ENCODE measurements at regions not wholly inside any gene's neighbourhood (a gene's known extent, or its start where the extent isn't known, plus 50 kb on each side); places are given as distances from the start of the nearest gene placed in this dataset.

DNA sequence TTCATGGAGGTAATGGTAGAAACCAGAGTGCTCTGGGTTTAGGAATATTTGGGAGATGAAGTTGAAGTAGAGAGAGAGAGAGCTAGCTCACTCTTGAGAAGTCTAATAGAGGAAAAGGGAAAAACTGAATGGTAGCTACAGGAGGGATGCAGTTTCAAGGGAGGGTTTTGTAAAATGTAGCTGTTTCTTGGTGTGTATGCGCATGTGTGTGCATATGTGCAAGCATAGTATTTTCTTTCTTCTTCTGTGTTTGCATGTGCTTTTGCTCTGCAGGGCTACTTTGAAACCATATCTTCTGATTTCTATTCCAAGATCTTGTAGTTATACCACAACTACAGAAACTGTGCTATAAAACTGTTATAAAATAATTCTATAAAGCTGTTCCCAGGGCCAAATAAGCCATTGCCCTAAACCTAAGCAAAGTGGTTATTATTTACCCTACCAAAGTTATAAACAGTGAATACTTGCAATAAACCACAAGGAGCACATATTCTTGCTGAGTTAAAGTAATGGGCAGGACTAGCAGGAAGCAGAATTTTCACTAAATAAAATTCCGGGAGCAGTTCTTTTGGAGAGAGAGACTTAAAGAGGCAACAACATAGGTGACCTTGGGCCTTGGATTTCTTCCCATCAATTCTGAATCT is 145.3 kb upstream of the ZNF521 start:
- TF ChIP-seq, protein P1, sequence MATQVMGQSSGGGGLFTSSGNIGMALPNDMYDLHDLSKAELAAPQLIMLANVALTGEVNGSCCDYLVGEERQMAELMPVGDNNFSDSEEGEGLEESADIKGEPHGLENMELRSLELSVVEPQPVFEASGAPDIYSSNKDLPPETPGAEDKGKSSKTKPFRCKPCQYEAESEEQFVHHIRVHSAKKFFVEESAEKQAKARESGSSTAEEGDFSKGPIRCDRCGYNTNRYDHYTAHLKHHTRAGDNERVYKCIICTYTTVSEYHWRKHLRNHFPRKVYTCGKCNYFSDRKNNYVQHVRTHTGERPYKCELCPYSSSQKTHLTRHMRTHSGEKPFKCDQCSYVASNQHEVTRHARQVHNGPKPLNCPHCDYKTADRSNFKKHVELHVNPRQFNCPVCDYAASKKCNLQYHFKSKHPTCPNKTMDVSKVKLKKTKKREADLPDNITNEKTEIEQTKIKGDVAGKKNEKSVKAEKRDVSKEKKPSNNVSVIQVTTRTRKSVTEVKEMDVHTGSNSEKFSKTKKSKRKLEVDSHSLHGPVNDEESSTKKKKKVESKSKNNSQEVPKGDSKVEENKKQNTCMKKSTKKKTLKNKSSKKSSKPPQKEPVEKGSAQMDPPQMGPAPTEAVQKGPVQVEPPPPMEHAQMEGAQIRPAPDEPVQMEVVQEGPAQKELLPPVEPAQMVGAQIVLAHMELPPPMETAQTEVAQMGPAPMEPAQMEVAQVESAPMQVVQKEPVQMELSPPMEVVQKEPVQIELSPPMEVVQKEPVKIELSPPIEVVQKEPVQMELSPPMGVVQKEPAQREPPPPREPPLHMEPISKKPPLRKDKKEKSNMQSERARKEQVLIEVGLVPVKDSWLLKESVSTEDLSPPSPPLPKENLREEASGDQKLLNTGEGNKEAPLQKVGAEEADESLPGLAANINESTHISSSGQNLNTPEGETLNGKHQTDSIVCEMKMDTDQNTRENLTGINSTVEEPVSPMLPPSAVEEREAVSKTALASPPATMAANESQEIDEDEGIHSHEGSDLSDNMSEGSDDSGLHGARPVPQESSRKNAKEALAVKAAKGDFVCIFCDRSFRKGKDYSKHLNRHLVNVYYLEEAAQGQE (IDR thresholded peaks at IDR 0.05; ENCODE audit: low read depth): no peak
- TF ChIP-seq CEBPB (IDR thresholded peaks at IDR 0.05) (no peak), YY1 (IDR thresholded peaks at IDR 0.05; ENCODE audit: low read depth) (no peak), TAF1 (IDR thresholded peaks at IDR 0.05; ENCODE audit: low read depth) (no peak), EGR1 (IDR thresholded peaks at IDR 0.05) (no peak), TCF12 (IDR thresholded peaks at IDR 0.05; ENCODE audit: low read depth) (no peak), TEAD4 (IDR thresholded peaks at IDR 0.05) (no peak), EP300 (IDR thresholded peaks at IDR 0.05; ENCODE audit: borderline replicate concordance) (no peak), NFIC (IDR thresholded peaks at IDR 0.05) (no peak), ZBTB7A (IDR thresholded peaks at IDR 0.05; ENCODE audit: low read depth) (no peak), FOXM1 (IDR thresholded peaks at IDR 0.05; ENCODE audit: borderline replicate concordance, low read depth) (no peak), RAD21 (IDR thresholded peaks at IDR 0.05; ENCODE audit: low read depth) (no peak), CREB1 (IDR thresholded peaks at IDR 0.05; ENCODE audit: low read depth) (no peak)
- TF ChIP-seq, protein P2, sequence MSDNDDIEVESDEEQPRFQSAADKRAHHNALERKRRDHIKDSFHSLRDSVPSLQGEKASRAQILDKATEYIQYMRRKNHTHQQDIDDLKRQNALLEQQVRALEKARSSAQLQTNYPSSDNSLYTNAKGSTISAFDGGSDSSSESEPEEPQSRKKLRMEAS (IDR thresholded peaks at IDR 0.05): no peak
- TF ChIP-seq, protein P3, sequence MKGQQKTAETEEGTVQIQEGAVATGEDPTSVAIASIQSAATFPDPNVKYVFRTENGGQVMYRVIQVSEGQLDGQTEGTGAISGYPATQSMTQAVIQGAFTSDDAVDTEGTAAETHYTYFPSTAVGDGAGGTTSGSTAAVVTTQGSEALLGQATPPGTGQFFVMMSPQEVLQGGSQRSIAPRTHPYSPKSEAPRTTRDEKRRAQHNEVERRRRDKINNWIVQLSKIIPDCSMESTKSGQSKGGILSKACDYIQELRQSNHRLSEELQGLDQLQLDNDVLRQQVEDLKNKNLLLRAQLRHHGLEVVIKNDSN (IDR thresholded peaks at IDR 0.05): no peak

DNA sequence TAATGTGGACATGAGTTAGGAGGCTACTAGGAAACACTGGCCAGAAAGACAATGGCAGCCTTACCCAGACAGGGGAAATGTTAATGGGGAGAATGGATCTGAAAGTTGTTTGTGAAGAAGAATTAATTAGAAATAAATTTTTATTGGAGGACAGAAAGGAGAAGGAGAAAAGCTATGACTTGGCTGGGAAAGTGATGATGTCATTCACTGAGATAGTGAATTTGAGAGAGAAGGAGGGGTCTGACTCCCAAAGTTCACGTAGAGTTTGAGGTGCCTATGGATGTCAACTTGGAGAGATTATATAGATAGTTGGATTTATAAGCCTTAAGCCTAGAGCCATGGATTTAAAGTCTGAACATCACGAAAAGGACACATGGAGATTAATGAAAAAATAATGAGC is 144.6 kb upstream of the ZNF521 start:
- no peak for TF ChIP-seq EGR1 (IDR thresholded peaks at IDR 0.05)
- TF ChIP-seq FOXM1 (IDR thresholded peaks at IDR 0.05; ENCODE audit: borderline replicate concordance, low read depth): no peak
- TF ChIP-seq CREB1 (IDR thresholded peaks at IDR 0.05; ENCODE audit: low read depth): no peak
- no peak for TF ChIP-seq CEBPB (IDR thresholded peaks at IDR 0.05)
- TF ChIP-seq, protein P1 (IDR thresholded peaks at IDR 0.05; ENCODE audit: low read depth): no peak
- no peak for TF ChIP-seq TCF12 (IDR thresholded peaks at IDR 0.05; ENCODE audit: low read depth)
- TF ChIP-seq ZBTB7A (IDR thresholded peaks at IDR 0.05; ENCODE audit: low read depth): no peak
- TF ChIP-seq, protein P3 (IDR thresholded peaks at IDR 0.05): no peak
- TF ChIP-seq NFIC (IDR thresholded peaks at IDR 0.05): no peak
- TF ChIP-seq TEAD4 (IDR thresholded peaks at IDR 0.05): no peak
- TF ChIP-seq, protein P2 (IDR thresholded peaks at IDR 0.05): no peak
- TF ChIP-seq TAF1 (IDR thresholded peaks at IDR 0.05; ENCODE audit: low read depth): no peak
- TF ChIP-seq EP300 (IDR thresholded peaks at IDR 0.05; ENCODE audit: borderline replicate concordance): no peak
- no peak for TF ChIP-seq YY1 (IDR thresholded peaks at IDR 0.05; ENCODE audit: low read depth)
- no peak for TF ChIP-seq RAD21 (IDR thresholded peaks at IDR 0.05; ENCODE audit: low read depth)

DNA sequence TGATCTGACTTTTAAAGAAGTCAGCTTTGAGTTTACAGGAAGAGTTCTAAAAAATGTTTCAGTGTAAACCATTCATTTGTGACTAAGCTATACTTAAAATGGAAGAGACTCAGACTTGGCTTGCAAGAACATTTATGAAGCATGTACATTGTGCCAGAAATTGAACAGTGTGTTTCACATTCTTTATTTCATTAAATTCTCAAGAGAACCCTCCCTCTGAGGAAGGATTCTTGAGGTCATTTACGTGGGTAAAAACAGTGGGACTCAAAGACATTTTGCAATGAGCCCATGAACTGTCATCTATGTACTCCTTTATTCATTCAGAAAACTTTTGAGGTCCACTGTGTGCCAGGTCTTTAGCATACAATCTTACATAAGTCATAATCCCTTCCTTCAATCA is 143.6 kb upstream of the ZNF521 start:
- TF ChIP-seq EGR1 (IDR thresholded peaks at IDR 0.05) (no peak), TAF1 (IDR thresholded peaks at IDR 0.05; ENCODE audit: low read depth) (no peak), CREB1 (IDR thresholded peaks at IDR 0.05; ENCODE audit: low read depth) (no peak), YY1 (IDR thresholded peaks at IDR 0.05; ENCODE audit: low read depth) (no peak)

DNA sequence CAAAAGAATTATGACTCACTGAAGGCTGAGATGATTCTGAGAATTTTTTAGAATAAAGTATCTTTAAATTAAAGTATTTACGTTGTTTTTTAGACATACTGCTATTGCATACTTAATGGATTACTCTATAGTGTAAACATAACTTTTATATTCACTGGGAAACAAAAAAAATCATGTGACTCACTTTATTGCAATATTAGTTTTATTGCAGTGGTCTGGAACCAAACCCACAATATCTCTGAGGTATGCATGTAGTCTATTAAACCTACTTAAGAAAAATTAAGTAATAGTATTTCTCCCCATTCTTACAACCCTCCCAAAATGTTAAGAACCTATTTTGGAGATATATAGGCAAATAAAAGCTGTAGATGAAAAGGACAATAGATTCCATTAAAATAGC is 142.9 kb upstream of the ZNF521 start:
- TF ChIP-seq YY1 (IDR thresholded peaks at IDR 0.05; ENCODE audit: low read depth) (no peak), TEAD4 (IDR thresholded peaks at IDR 0.05) (no peak), ZBTB7A (IDR thresholded peaks at IDR 0.05; ENCODE audit: low read depth) (no peak), EP300 (IDR thresholded peaks at IDR 0.05; ENCODE audit: borderline replicate concordance) (no peak), TAF1 (IDR thresholded peaks at IDR 0.05; ENCODE audit: low read depth) (no peak), CEBPB (IDR thresholded peaks at IDR 0.05) (no peak), TCF12 (IDR thresholded peaks at IDR 0.05; ENCODE audit: low read depth) (no peak)
- TF ChIP-seq, protein P1 (IDR thresholded peaks at IDR 0.05; ENCODE audit: low read depth): no peak
- TF ChIP-seq, protein P3 (IDR thresholded peaks at IDR 0.05): no peak
- TF ChIP-seq, protein P2 (IDR thresholded peaks at IDR 0.05): no peak

Data from Ishikawa (cell line).